Skeletal muscle tissue (tissue), 3 donors: ENCODE measurements at regions not wholly inside any gene's neighbourhood (a gene's known extent, or its start where the extent isn't known, plus 50 kb on each side); places are given as distances from the start of the nearest gene placed in this dataset.

Experiments used
- H3K27ac ChIP-seq: one replicate; pipeline ENCODE4 v1.7.0; 2013; ENCODE audit warnings: mild to moderate bottlenecking, low read depth, low read length, inconsistent platforms
- H3K27me3 ChIP-seq, 3 donors: one replicate each; pipeline ENCODE4 v1.7.0; 2013; ENCODE audit warnings: low read length in 3 of 3; ENCODE audit not compliant: control insufficient read depth in 3 of 3, insufficient read depth in 3 of 3
- H3K36me3 ChIP-seq, 3 donors: one replicate each; pipeline ENCODE4 v1.7.0; 2013; ENCODE audit warnings: low read length in 3 of 3; ENCODE audit not compliant: control insufficient read depth in 3 of 3, insufficient read depth in 3 of 3
- H3K4me1 ChIP-seq, 3 donors: one replicate each; pipeline ENCODE4 v1.7.0; 2013; ENCODE audit warnings: low read length in 3 of 3, mild to moderate bottlenecking in 3 of 3; ENCODE audit not compliant: control insufficient read depth in 3 of 3, insufficient read depth in 3 of 3
- H3K4me3 ChIP-seq, 3 donors: one replicate each; pipeline ENCODE4 v1.7.0; 2013; ENCODE audit warnings: low read length in 3 of 3
- H3K9ac ChIP-seq, 3 donors: one replicate each; pipeline ENCODE4 v1.7.0; 2013; ENCODE audit warnings: low read length in 3 of 3, mild to moderate bottlenecking in 3 of 3, moderate library complexity in 2 of 3, low read depth in 1 of 3
- H3K9me3 ChIP-seq, 3 donors: one replicate each; pipeline ENCODE4 v1.7.0; 2013; ENCODE audit warnings: low read length in 3 of 3; ENCODE audit not compliant: control insufficient read depth in 3 of 3
- donor health status: Osteomylitis.

DNA sequence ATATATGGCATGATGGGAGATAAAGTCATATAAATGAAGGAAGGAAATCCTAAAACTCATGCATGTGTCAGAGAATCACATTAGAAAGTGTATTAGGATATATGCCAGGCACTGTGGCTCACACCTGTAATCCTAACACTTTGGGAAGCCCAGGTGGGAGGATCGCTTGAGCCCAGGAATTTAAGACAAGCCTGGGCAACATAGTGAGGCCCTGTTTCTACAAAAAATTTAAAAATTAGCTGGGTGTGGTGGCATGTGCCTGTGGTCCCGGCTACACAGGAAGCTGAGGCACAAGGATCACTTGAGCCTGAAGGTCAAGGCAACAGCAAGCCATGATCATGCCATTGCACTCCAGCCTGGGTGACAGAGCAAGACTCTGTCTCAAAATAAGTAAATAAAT is 130.3 kb upstream of the ARID2 start:
- H3K4me3 ChIP-seq, result no peak overlapping the region
- no peaks in the 10 kb centered on the region for H3K4me1 ChIP-seq
- H3K9ac ChIP-seq, result no peak overlapping the region

DNA sequence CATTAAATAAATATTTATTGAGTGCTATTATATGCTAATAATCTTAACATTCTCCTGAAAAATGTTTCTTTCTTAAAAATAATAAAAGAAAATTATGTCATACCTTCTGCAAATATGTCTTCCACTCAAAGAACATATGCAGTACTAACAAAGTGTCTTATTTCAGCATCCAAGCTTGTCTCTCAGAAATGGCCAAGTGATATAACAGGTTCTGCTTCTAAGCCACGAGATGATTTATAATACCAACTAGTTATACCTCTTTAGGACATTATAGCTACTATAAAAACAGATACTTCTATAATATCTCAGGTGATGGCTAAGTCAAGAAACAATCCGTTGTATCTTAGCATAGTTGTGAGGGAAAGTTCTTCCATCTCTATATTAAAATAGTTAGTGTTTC is 128.1 kb upstream of the ARID2 start:
- Histone ChIP-seq H3K4me1 (no peaks in the 10 kb centered on the region), H3K36me3 (no peaks in the 10 kb centered on the region), H3K4me3 (no peak overlapping the region), H3K27ac (no peak overlapping the region), H3K27me3 (no peaks in the 10 kb centered on the region), H3K9me3 (no peaks in the 10 kb centered on the region), H3K9ac (no peak overlapping the region)

More for the DNA sequence above, 130.3 kb upstream of the ARID2 start:
- no peak overlapping the region for H3K27ac ChIP-seq
- H3K36me3 ChIP-seq, result no peaks in the 10 kb centered on the region
- no peaks in the 10 kb centered on the region for H3K9me3 ChIP-seq
- H3K27me3 ChIP-seq, result no peaks in the 10 kb centered on the region

DNA sequence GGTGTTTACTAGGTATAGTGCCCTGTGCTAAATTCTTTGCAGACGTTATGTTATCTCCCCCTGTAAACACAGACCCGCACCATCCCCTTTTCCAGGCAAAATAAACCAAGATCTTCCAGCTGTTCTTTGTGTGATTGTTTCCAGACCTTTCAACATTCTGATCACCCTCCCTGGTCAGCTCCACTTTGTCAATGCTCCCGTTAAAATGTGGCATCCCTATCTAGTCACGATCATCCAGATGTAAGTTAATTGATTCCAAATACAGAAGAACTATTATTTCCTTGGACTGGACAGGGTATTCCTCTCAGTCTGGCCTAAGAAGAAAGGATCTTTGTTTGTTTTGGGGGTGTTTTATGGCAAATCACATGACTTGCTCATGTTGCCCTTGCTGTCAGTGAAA is 127.6 kb upstream of the ARID2 start:
- Histone ChIP-seq H3K4me3 (no peak overlapping the region), H3K27ac (no peak overlapping the region), H3K9me3 (no peaks in the 10 kb centered on the region), H3K27me3 (no peaks in the 10 kb centered on the region), H3K9ac (no peak overlapping the region), H3K4me1 (no peaks in the 10 kb centered on the region), H3K36me3 (no peaks in the 10 kb centered on the region)

DNA sequence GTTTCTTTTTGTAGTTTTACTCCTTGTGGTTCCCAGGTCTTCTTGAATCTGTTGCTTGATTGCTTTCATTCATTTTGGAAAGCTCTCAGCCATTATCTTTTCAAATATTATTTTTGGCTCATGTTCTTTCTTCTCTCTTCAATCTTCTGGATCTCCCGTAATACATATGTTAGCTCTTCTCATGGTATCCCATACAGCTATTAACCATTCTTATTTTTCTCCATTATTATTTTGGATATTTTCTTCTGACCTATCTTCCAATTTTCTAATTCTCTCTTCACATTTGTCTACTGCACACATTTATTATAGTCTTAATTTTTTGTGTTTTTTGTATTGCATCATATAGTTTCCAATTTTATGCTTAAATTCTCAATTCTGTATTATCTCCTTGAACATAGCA is 123.9 kb upstream of the ARID2 start:
- H3K4me3 ChIP-seq, result no peak overlapping the region
- no peak overlapping the region for H3K9ac ChIP-seq
- H3K9me3 ChIP-seq, result no peaks in the 10 kb centered on the region
- H3K4me1 ChIP-seq, result no peaks in the 10 kb centered on the region
- no peak overlapping the region for H3K27ac ChIP-seq
- H3K36me3 ChIP-seq, result no peaks in the 10 kb centered on the region
- H3K27me3 ChIP-seq, result no peaks in the 10 kb centered on the region

DNA sequence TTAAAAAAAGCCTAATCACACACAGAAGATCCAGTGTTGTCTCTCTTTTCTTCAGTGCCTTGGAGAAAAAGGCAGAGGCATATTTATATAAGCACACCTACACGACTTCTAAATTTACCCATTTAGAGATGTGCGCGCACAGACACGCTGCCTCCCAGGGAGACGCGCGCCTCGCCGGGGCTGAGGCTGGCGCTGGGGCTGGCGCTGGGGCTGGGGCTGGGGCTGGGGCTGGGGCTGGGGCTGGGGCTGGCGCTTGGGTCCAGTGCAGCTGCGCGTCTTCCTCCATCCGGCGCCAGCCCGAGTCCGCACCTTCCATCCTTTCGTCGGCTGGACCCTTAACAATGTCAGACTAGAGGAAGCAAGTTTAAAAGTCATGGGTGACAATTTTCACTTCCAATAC is 118.4 kb upstream of the ARID2 start:
- Histone ChIP-seq H3K27me3 (no peaks in the 10 kb centered on the region), H3K27ac (no peak overlapping the region), H3K9me3 (no peaks in the 10 kb centered on the region), H3K4me3 (no peak overlapping the region), H3K9ac (no peak overlapping the region), H3K4me1 (peaks cover 4 to 9% (median 5%) of the 10 kb centered on the region in 3 donors), H3K36me3 (no peaks in the 10 kb centered on the region)

DNA sequence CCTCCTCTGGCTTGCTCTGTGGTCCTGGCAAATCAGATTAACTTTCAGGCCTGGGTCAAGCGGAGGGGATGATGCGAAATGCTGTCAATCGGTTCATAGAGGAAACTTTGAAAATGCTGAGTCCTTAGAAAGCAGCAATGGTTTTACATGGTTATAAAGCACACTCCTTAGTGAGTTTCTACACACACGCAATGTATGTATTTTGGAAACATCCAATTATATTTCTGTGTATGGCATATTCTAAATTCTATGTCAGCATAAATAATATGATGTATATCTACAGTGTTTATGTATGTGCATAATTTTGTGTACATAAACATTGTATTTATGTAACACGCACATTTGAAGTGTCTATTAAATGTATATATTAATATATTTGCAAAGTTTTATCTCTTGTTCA is 118.0 kb upstream of the ARID2 start:
- Histone ChIP-seq H3K4me3 (no peak overlapping the region), H3K9ac (no peak overlapping the region)

DNA sequence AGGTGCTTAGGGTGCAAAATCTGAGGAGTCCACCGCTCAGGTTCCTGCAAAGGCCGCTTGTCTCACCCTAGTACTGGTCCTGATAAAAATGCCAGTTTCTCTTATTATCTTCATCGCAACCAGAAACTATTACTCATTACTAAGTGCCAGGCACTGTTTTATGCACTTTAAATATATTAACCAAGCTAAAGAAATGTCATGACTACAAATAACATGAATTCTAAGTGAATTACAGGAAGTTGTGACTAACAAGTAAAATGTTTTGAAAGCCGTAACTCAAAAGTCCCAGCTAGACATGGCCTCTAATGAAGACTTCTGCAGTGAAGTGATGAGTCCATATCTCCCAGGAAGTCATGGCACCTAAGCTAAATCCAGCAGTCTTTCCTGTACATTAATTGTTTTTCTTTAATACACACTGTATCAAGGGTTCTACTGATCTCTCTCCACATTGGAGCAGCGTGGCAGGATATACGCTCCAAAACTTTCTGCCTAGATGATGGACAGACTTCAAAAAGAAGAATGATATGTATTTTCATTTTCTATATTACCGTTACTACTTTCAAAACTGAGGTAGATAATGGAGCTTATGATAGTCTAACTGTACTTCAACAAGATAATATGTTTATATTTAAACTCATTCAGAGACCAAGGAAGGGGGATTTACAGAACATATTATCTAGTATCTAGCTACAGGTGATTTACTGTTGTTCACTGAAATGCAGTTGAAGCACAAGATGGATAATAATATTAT is 117.3 kb upstream of the ARID2 start:
- no peaks in the 10 kb centered on the region for H3K9me3 ChIP-seq
- no peak overlapping the region for H3K4me3 ChIP-seq

More for the DNA sequence above, 118.0 kb upstream of the ARID2 start:
- H3K9me3 ChIP-seq, result no peaks in the 10 kb centered on the region
- H3K27me3 ChIP-seq, result no peaks in the 10 kb centered on the region
- H3K4me1 ChIP-seq, result peaks cover 4 to 9% (median 5%) of the 10 kb centered on the region in 3 donors
- H3K36me3 ChIP-seq, result no peaks in the 10 kb centered on the region
- no peak overlapping the region for H3K27ac ChIP-seq

DNA sequence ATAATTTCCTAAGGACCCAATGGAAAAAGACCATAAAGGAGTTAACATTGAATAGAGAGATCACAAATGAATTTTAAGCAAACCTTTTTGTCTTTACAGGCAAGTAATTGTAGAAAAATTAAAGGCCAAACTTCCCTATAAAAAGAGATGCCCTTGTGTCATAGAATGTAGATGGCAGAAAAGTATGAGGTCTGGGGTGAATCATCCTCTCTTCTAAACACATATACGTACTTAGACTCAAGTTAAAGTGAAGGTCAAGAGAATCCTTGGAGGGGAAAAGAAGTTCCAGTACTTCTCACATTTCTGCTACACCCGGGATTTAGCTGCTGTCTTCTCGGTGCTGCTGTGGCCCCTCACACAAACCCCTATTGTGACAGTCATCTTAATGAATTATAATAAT is 116.2 kb upstream of the ARID2 start:
- Histone ChIP-seq H3K36me3 (no peaks in the 10 kb centered on the region), H3K4me1 (peaks cover 4 to 9% (median 5%) of the 10 kb centered on the region in 3 donors), H3K9ac (no peak overlapping the region), H3K4me3 (no peak overlapping the region), H3K27ac (no peak overlapping the region), H3K27me3 (no peaks in the 10 kb centered on the region), H3K9me3 (no peaks in the 10 kb centered on the region)

More for the DNA sequence above, 117.3 kb upstream of the ARID2 start:
- H3K36me3 ChIP-seq, result no peaks in the 10 kb centered on the region
- H3K9ac ChIP-seq, result no peak overlapping the region
- H3K4me1 ChIP-seq, result peaks cover 4 to 9% (median 5%) of the 10 kb centered on the region in 3 donors
- no peak overlapping the region for H3K27ac ChIP-seq
- no peaks in the 10 kb centered on the region for H3K27me3 ChIP-seq

DNA sequence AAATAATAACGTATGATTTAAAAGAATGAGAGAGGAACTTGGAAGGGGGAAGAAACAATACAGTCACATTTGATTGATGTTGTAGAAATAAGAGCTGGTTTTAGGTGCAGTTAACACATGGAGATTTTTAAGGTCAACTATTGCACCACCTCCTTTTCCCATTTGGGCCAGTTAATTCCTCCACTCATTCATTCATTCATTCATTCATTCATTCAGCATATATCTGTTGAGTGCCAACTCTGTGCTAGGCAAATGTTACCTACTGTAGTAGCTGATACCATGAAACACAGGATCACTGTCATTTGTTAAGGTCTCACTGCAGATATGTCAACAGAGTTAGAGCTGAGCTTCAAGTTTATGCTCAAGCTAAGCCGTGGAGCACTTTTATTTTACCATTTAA is 115.7 kb upstream of the ARID2 start:
- H3K9ac ChIP-seq, result no peak overlapping the region
- H3K9me3 ChIP-seq, result no peaks in the 10 kb centered on the region
- H3K27ac ChIP-seq, result no peak overlapping the region
- H3K4me1 ChIP-seq, result peaks cover 4 to 9% (median 5%) of the 10 kb centered on the region in 3 donors
- H3K4me3 ChIP-seq, result no peak overlapping the region
- H3K36me3 ChIP-seq, result no peaks in the 10 kb centered on the region
- no peaks in the 10 kb centered on the region for H3K27me3 ChIP-seq

DNA sequence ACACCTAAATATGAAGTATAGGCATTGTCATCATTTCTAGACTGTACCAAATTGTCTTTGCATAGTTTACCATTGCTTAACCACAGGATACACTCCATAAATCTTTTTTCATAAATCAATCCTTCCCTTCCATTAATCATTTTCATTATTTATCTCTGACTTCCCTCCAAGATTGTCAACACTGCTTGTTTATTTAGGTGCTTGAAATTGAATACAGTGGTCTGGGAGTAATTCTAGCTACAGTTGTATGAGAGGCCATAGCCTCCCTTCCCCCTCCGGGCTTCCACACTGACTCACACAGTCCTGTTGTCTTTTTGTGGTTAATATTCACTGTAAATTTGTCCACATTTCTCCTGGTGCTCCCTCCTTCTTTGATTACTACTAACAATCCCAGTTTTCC is 114.2 kb upstream of the ARID2 start:
- no peaks in the 10 kb centered on the region for H3K9me3 ChIP-seq
- no peaks in the 10 kb centered on the region for H3K36me3 ChIP-seq
- H3K4me1 ChIP-seq, result peaks cover 4 to 9% (median 5%) of the 10 kb centered on the region in 3 donors
- no peak overlapping the region for H3K27ac ChIP-seq
- H3K27me3 ChIP-seq, result no peaks in the 10 kb centered on the region
- no peak overlapping the region for H3K4me3 ChIP-seq
- no peak overlapping the region for H3K9ac ChIP-seq
